Caco-2 (cell line): ENCODE measurements at regions not wholly inside any gene's neighbourhood (a gene's known extent, or its start where the extent isn't known, plus 50 kb on each side); places are given as distances from the start of the nearest gene placed in this dataset.

Source experiments
- BruUV-seq: library from RNA; stranded (reverse); fragments of 400-500 nt; replicated peaks from 2 replicates; lab custom pipeline; 2021; lab: Mats Ljungman, UMichigan
- CTCF ChIA-PET: fragments of 300-600 bp; sonication (Branson Sonifier 250); formaldehyde crosslinking; loops from one replicate; lab custom pipeline; 2022; ENCODE audit warnings: antibody characterized with exemption; lab: Charles Lee
- POLR2A ChIA-PET: fragments of 300-600 bp; sonication (Branson Sonifier 250); formaldehyde crosslinking; loops from one replicate; lab custom pipeline; 2022; ENCODE audit warnings: antibody characterized with exemption; lab: Charles Lee
- DNase-seq, 2 experiments: peaks; one replicate each; pipeline versions ENCODE4 v3.0.0 to v3.0.0-alpha.2; 2020 to 2022
- H3K27me3 ChIP-seq: replicated peaks from 2 replicates; pipeline ENCODE4 v1.6.0; 2011; ENCODE audit warnings: low read length; ENCODE audit not compliant: control insufficient read depth, insufficient read depth
- H3K36me3 ChIP-seq: 2 replicates; pipeline ENCODE4 v1.5.1; 2011; ENCODE audit warnings: low read length; ENCODE audit not compliant: control insufficient read depth, insufficient read depth
- H3K4me1 ChIP-seq: fragments of 250-450 bp; sonication (Bioruptor Pico); 2 replicates; pipeline ENCODE4 v1.5.1; 2020; ENCODE audit warnings: mild to moderate bottlenecking
- H3K4me3 ChIP-seq: 2 replicates; pipeline ENCODE4 v1.5.1; 2011; ENCODE audit warnings: low read depth, mild to moderate bottlenecking, control low read depth, low read length
- H3K9me3 ChIP-seq: fragments of 250-450 bp; sonication (Bioruptor Pico); 2 replicates; pipeline ENCODE4 v1.5.1; 2020; ENCODE audit warnings: mild to moderate bottlenecking, moderate library complexity
- H3K27ac Mint-ChIP-seq: one replicate; pipeline ENCODE4 v1.8.0; 2022; ENCODE audit warnings: mixed read lengths; ENCODE audit not compliant: unreplicated experiment
- H3K27me3 Mint-ChIP-seq: one replicate; pipeline ENCODE4 v1.8.0; 2022; ENCODE audit warnings: mixed read lengths; ENCODE audit not compliant: insufficient read depth, unreplicated experiment
- H3K36me3 Mint-ChIP-seq: one replicate; pipeline ENCODE4 v1.8.0; 2022; ENCODE audit warnings: mild to moderate bottlenecking, mixed read lengths; ENCODE audit not compliant: insufficient read depth, unreplicated experiment
- H3K4me1 Mint-ChIP-seq: one replicate; pipeline ENCODE4 v1.8.0; 2022; ENCODE audit warnings: low read depth, mixed read lengths; ENCODE audit not compliant: unreplicated experiment
- H3K4me3 Mint-ChIP-seq: one replicate; pipeline ENCODE4 v1.8.0; 2022; ENCODE audit warnings: mild to moderate bottlenecking, moderate library complexity, mixed read lengths; ENCODE audit not compliant: unreplicated experiment
- H3K9me3 Mint-ChIP-seq: one replicate; pipeline ENCODE4 v1.8.0; 2022; ENCODE audit warnings: mixed read lengths; ENCODE audit not compliant: unreplicated experiment
- intact Hi-C: fragments of 100-400 bp; cut with micrococcal nuclease; formaldehyde crosslinking; loops from one replicate; pipeline ENCODE4 v1.10.0; 2022; ENCODE audit not compliant: unreplicated experiment
- TF ChIP-seq, protein P1 (sequence below), 2 experiments: fragments of 200-600 bp in 1 of 2; IDR thresholded peaks; 1 replicate in 1 of 2; 2 replicates in 1 of 2; pipeline versions ENCODE4 v1.5.1 to v1.8.0; 2011 to 2022; ENCODE audit warnings: antibody characterized with exemption in 1 of 2, control low read depth in 1 of 2, inconsistent platforms in 1 of 2, low read depth in 1 of 2, low read length in 1 of 2, mild to moderate bottlenecking in 1 of 2, moderate library complexity in 1 of 2; ENCODE audit not compliant: insufficient read depth in 1 of 2, severe bottlenecking in 1 of 2, unreplicated experiment in 1 of 2

DNA sequence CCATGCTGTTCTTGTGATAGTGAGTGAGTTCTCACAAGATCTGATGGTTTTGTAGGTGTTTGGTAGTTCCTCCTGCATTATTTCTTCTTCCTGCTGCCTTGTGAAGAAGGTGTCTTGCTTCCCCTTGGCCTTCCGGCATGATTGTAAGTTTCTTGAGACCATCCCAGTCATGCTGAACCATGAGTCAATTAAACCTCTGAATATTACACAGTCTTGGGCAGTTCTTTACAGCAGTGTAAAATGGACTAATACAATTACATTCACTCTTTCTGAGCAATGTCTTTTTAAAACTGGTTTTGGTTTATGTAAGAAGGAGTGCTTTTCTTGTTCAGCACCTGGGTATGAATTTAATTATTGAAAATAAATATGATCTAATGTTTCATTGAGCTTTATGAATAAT, 50.7 kb upstream of the ARRDC3 start:
- Mint-ChIP-seq H3K9me3 (no peaks in the 10 kb centered on the region), H3K27ac (no peak overlapping the region), H3K27me3 (no peaks in the 10 kb centered on the region), H3K36me3 (no peaks in the 10 kb centered on the region), H3K4me3 (no peak overlapping the region), H3K4me1 (no peaks in the 10 kb centered on the region)
- BruUV-seq = no TSS peak
- H3K27me3 ChIP-seq = no peaks in the 10 kb centered on the region
- TF ChIP-seq, protein P1, sequence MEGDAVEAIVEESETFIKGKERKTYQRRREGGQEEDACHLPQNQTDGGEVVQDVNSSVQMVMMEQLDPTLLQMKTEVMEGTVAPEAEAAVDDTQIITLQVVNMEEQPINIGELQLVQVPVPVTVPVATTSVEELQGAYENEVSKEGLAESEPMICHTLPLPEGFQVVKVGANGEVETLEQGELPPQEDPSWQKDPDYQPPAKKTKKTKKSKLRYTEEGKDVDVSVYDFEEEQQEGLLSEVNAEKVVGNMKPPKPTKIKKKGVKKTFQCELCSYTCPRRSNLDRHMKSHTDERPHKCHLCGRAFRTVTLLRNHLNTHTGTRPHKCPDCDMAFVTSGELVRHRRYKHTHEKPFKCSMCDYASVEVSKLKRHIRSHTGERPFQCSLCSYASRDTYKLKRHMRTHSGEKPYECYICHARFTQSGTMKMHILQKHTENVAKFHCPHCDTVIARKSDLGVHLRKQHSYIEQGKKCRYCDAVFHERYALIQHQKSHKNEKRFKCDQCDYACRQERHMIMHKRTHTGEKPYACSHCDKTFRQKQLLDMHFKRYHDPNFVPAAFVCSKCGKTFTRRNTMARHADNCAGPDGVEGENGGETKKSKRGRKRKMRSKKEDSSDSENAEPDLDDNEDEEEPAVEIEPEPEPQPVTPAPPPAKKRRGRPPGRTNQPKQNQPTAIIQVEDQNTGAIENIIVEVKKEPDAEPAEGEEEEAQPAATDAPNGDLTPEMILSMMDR (IDR thresholded peaks at IDR 0.05; ENCODE audit: insufficient read depth in 1 of 2, low read depth in 1 of 2, low read length in 1 of 2, severe bottlenecking in 1 of 2, unreplicated experiment in 1 of 2) = no peak
- no peaks in the 10 kb centered on the region for H3K36me3 ChIP-seq
- no peaks in the 10 kb centered on the region for H3K4me1 ChIP-seq
- DNase-seq = no peak
- CTCF ChIA-PET = no interaction called here
- intact Hi-C loops = no loop called here
- no peaks in the 10 kb centered on the region for H3K9me3 ChIP-seq
- POLR2A ChIA-PET = no interaction called here
- no peak overlapping the region for H3K4me3 ChIP-seq
